ENCODE measurements at regions not wholly inside any gene's neighbourhood (a gene's known extent, or its start where the extent isn't known, plus 50 kb on each side); places are given as distances from the start of the nearest gene placed in this dataset.

GRCh38 chr18:57249883-57250282, 102.5 kb upstream of the ST8SIA3 start:
- no peak for DNase-seq

- DNase-seq, result no peak
Measured at GRCh38 chr18:57251747-57252146, 100.6 kb upstream of the ST8SIA3 start.

GRCh38 chr18:57253903-57254302, 98.5 kb upstream of the ST8SIA3 start:
- no peak for DNase-seq

GRCh38 chr18:57258131-57258777, 94.1 kb upstream of the ST8SIA3 start:
- DNase-seq, result no peak

GRCh38 chr18:57267368-57267925, 84.9 kb upstream of the ST8SIA3 start:
- DNase-seq, result no peak

GRCh38 chr18:57269756-57270155, 82.6 kb upstream of the ST8SIA3 start:
- DNase-seq, result no peak

- no peak for DNase-seq
Measured at GRCh38 chr18:57270156-57270555, 82.2 kb upstream of the ST8SIA3 start.

GRCh38 chr18:57273194-57273593, 79.2 kb upstream of the ST8SIA3 start:
- DNase-seq, result no peak

- DNase-seq, result no peak
Measured at GRCh38 chr18:57275111-57275510, 77.2 kb upstream of the ST8SIA3 start.

GRCh38 chr18:57276829-57277228, 75.5 kb upstream of the ST8SIA3 start:
- DNase-seq, result no peak

- no peak for DNase-seq
Measured at GRCh38 chr18:57278933-57279332, 73.4 kb upstream of the ST8SIA3 start.

GRCh38 chr18:57281519-57281918, 70.8 kb upstream of the ST8SIA3 start:
- DNase-seq, result no peak

GRCh38 chr18:57286949-57287348, 65.4 kb upstream of the ST8SIA3 start:
- no peak for DNase-seq

- DNase-seq, result no peak
Measured at GRCh38 chr18:57287766-57288165, 64.6 kb upstream of the ST8SIA3 start.

- no peak for DNase-seq
Measured at GRCh38 chr18:57294547-57294946, 57.8 kb upstream of the ST8SIA3 start.

GRCh38 chr18:57296336-57296735, 56.0 kb upstream of the ST8SIA3 start:
- DNase-seq, result no peak

- no peak for DNase-seq
Measured at GRCh38 chr18:57297306-57297705, 55.1 kb upstream of the ST8SIA3 start.

GRCh38 chr18:57299931-57300330, 52.4 kb upstream of the ST8SIA3 start:
- no peak for DNase-seq

- no peak for DNase-seq
Measured at GRCh38 chr18:57301573-57302559, 50.5 kb upstream of the ST8SIA3 start.

Measured in amniotic stem cell (primary cell).